Activated CD4-positive, alpha-beta T cell treated with anti-CD3 and anti-CD28 coated beads for 4 hours (primary cell): ENCODE measurements at regions not wholly inside any gene's neighbourhood (a gene's known extent, or its start where the extent isn't known, plus 50 kb on each side); places are given as distances from the start of the nearest gene placed in this dataset.
A peak's percentile ranks its signal among the peaks of the same experiment; 100 is the strongest.
"Not testable (repeated sequence)": the region's sequence is repeated elsewhere in the genome, so short reads cannot be mapped to it uniquely, and the experiment has no call there.

Experiments
- DNase-seq, 2 donors: peaks; one replicate each; pipeline ENCODE4 v3.0.0-alpha.2; 2020

- no peak for DNase-seq
Observed at GRCh38 chrX:63581906-63582305, 203.1 kb downstream of the ARHGEF9 start.

GRCh38 chrX:63581398-63581797, 203.6 kb downstream of the ARHGEF9 start:
- no peak for DNase-seq

- DNase-seq, result no peak
Observed at GRCh38 chrX:63576533-63576932, 208.5 kb downstream of the ARHGEF9 start.

GRCh38 chrX:63575700-63576099, 209.3 kb downstream of the ARHGEF9 start:
- not testable (repeated sequence) for DNase-seq

GRCh38 chrX:63566856-63567255, 215.7 kb upstream of the SPIN4 start:
- no peak for DNase-seq

- no peak for DNase-seq
Observed at GRCh38 chrX:63561425-63561824, 210.3 kb upstream of the SPIN4 start.

GRCh38 chrX:63560601-63561218, 209.6 kb upstream of the SPIN4 start:
- DNase-seq, result peak; percentile 28 to 34

GRCh38 chrX:63551856-63552255, 200.7 kb upstream of the SPIN4 start:
- DNase-seq, result no peak

GRCh38 chrX:63530654-63531053, 179.5 kb upstream of the SPIN4 start:
- no peak for DNase-seq

GRCh38 chrX:63529961-63530360, 178.8 kb upstream of the SPIN4 start:
- DNase-seq, result no peak

- no peak for DNase-seq
Observed at GRCh38 chrX:63526863-63527262, 175.7 kb upstream of the SPIN4 start.

- DNase-seq, result no peak
Observed at GRCh38 chrX:63525491-63525890, 174.4 kb upstream of the SPIN4 start.

GRCh38 chrX:63519368-63519767, 168.2 kb upstream of the SPIN4 start:
- not testable (repeated sequence) for DNase-seq

- DNase-seq, result no peak
Observed at GRCh38 chrX:63514569-63515080, 163.5 kb upstream of the SPIN4 start.

- no peak for DNase-seq
Observed at GRCh38 chrX:63513825-63514568, 162.9 kb upstream of the SPIN4 start.

GRCh38 chrX:63511361-63511760, 160.2 kb upstream of the SPIN4 start:
- no peak for DNase-seq

GRCh38 chrX:63508668-63509067, 157.5 kb upstream of the SPIN4 start:
- DNase-seq, result no peak

- DNase-seq, result no peak
Observed at GRCh38 chrX:63506320-63506719, 155.2 kb upstream of the SPIN4 start.

- DNase-seq, result no peak
Observed at GRCh38 chrX:63503541-63503940, 152.4 kb upstream of the SPIN4 start.

GRCh38 chrX:63488546-63489373, 137.6 kb upstream of the SPIN4 start:
- DNase-seq, result no peak

- DNase-seq, result no peak
Observed at GRCh38 chrX:63475200-63475599, 124.1 kb upstream of the SPIN4 start.

- no peak for DNase-seq
Observed at GRCh38 chrX:63471004-63471403, 119.9 kb upstream of the SPIN4 start.

- no peak for DNase-seq
Observed at GRCh38 chrX:63470506-63470905, 119.4 kb upstream of the SPIN4 start.

GRCh38 chrX:63466690-63467089, 115.6 kb upstream of the SPIN4 start:
- no peak for DNase-seq
